ENCODE measurements at regions not wholly inside any gene's neighbourhood (a gene's known extent, or its start where the extent isn't known, plus 50 kb on each side); places are given as distances from the start of the nearest gene placed in this dataset.

GRCh38 chr9:106350777-106351176 lies 512.2 kb upstream of the ZNF462 start:
- no peak overlapping the region for H3K4ac ChIP-seq (ENCODE audit: low read depth, low read length)
- no peak overlapping the region for H3K27ac ChIP-seq (ENCODE audit: insufficient read length, low read depth, low read length)
- no peaks in the 10 kb centered on the region for H3K4me1 Mint-ChIP-seq
- WGBS (ENCODE audit: extremely low coverage, insufficient read length, low lambda C conversion rate) = no CpG with 5 or more reads among the region's 1 CpG
- H2BK12ac ChIP-seq (ENCODE audit: insufficient read length, low read depth, low read length) = no peak overlapping the region
- no peak overlapping the region for H3K9ac ChIP-seq (ENCODE audit: extremely low read depth, insufficient read length, low read length)
- no peaks in the 10 kb centered on the region for H3K4me1 ChIP-seq (ENCODE audit: insufficient read depth, low read length)
- no peak overlapping the region for H2BK20ac ChIP-seq (ENCODE audit: low read depth, low read length, poor library complexity, severe bottlenecking)
- no peak overlapping the region for H2BK5ac ChIP-seq (ENCODE audit: insufficient read length, low read length)
- no peak overlapping the region for H3K4me3 Mint-ChIP-seq
- H3T11ph ChIP-seq (ENCODE audit: low read length) = no peak overlapping the region
- no peak overlapping the region for H2BK15ac ChIP-seq (ENCODE audit: low read depth, low read length)
- no peaks in the 10 kb centered on the region for H4K20me1 ChIP-seq (ENCODE audit: control insufficient read depth, insufficient read depth, insufficient read length)
- no peak overlapping the region for H4K5ac ChIP-seq (ENCODE audit: insufficient read length, low read depth, low read length)
- H3K4me2 ChIP-seq (ENCODE audit: insufficient read depth, insufficient read length, low read length) = no peak overlapping the region
- H4K8ac ChIP-seq (replicated peaks; ENCODE audit: insufficient read length, low read depth, low read length) = no peak overlapping the region
- no peaks in the 10 kb centered on the region for H3K9me3 ChIP-seq (ENCODE audit: control insufficient read depth, low read depth, low read length)
- no peaks in the 10 kb centered on the region for H3K79me2 ChIP-seq (ENCODE audit: insufficient read depth, low read length)
- no peak overlapping the region for H2AK5ac ChIP-seq (ENCODE audit: insufficient read length, low read length)
- H3K23me2 ChIP-seq (ENCODE audit: insufficient read length, low read depth, low read length, poor library complexity, severe bottlenecking) = no peaks in the 10 kb centered on the region
- H3K79me1 ChIP-seq (ENCODE audit: insufficient read depth, low read depth, low read length, poor library complexity, severe bottlenecking) = no peaks in the 10 kb centered on the region
- H3K18ac ChIP-seq (ENCODE audit: insufficient read length, low read depth, low read length) = no peak overlapping the region
- no peaks in the 10 kb centered on the region; a peak in 1 of 5 replicates for H3K9me3 Mint-ChIP-seq
- H3K27ac Mint-ChIP-seq = peak overlapping the region in 1 of 3 experiments; percentile 9; a peak in 1 of 7 replicates
- H4K91ac ChIP-seq (ENCODE audit: insufficient read length, low read depth, low read length) = no peak overlapping the region
- no peak overlapping the region for H3K56ac ChIP-seq (ENCODE audit: insufficient read length, low read depth, low read length)
- no peaks in the 10 kb centered on the region for H3K27me3 Mint-ChIP-seq (ENCODE audit: low read depth)
- H3K36me3 Mint-ChIP-seq (ENCODE audit: insufficient read depth in 1 of 3, low read depth in 3 of 3) = no peaks in the 10 kb centered on the region; a peak in 1 of 7 replicates
- H2BK120ac ChIP-seq (ENCODE audit: low read depth, low read length, poor library complexity, severe bottlenecking) = no peak overlapping the region
- no peak for DNase-seq
- TF ChIP-seq CTCF (conservative IDR thresholded peaks at IDR 0.05) = no peak
- no peaks in the 10 kb centered on the region for H3K27me3 ChIP-seq (ENCODE audit: insufficient read depth, low read length)
- no peak overlapping the region for H3K23ac ChIP-seq (ENCODE audit: insufficient read length, low read depth, low read length)
- no peak overlapping the region for H2AFZ ChIP-seq (ENCODE audit: low read length)
- no peak overlapping the region for H3K14ac ChIP-seq (ENCODE audit: insufficient read depth, low read length)

Measured in H9 (cell line).